GM10248 (cell line): ENCODE measurements at regions not wholly inside any gene's neighbourhood (a gene's known extent, or its start where the extent isn't known, plus 50 kb on each side); places are given as distances from the start of the nearest gene placed in this dataset.
"Not testable (repeated sequence)": the region's sequence is repeated elsewhere in the genome, so short reads cannot be mapped to it uniquely, and the experiment has no call there.

Source experiments
- CTCF ChIA-PET: fragments of 300-600 bp; sonication (Branson Sonifier 250); formaldehyde crosslinking; extraction: SDS; loops from one replicate; lab custom pipeline; 2021; ENCODE audit warnings: antibody characterized with exemption; lab: Yijun Ruan, JAX
- POLR2A ChIA-PET: fragments of 350-650 bp; sonication (Branson Sonifier 250); formaldehyde crosslinking; extraction: SDS; loops from one replicate; lab custom pipeline; 2020; ENCODE audit warnings: antibody characterized with exemption; lab: Yijun Ruan, JAX
- DNase-seq: peaks from one replicate; pipeline ENCODE4 v3.0.0; 2012; ENCODE audit errors: extremely low spot score
- TF ChIP-seq, protein P1 (sequence below): IDR thresholded peaks from 2 replicates; pipeline ENCODE4 v1.5.1; 2012; ENCODE audit warnings: mild to moderate bottlenecking, low read depth; ENCODE audit errors: extremely low read depth, missing control alignments, control extremely low read depth

DNA sequence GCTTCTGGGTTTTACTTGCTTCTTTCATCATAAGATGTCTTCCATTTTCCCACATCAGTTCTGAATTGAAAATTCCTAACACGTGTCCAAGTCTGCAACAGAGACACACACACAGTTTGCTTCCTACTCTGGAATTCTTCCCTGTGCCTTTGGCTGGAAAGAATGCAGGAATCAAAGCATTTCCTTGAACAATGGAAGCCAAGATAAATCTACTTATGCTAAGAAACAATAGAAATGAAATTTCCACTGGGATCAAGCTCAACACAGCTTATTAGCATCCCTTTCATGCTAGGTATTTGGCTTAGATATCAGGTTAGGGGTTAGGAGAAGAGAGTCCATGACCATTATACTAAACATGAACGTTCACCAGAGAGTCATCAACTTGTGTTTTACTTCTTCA is 101.1 kb upstream of the SCAF8 start:
- POLR2A ChIA-PET = no interaction called here
- DNase-seq = no peak
- CTCF ChIA-PET = no interaction called here
- TF ChIP-seq, protein P1, sequence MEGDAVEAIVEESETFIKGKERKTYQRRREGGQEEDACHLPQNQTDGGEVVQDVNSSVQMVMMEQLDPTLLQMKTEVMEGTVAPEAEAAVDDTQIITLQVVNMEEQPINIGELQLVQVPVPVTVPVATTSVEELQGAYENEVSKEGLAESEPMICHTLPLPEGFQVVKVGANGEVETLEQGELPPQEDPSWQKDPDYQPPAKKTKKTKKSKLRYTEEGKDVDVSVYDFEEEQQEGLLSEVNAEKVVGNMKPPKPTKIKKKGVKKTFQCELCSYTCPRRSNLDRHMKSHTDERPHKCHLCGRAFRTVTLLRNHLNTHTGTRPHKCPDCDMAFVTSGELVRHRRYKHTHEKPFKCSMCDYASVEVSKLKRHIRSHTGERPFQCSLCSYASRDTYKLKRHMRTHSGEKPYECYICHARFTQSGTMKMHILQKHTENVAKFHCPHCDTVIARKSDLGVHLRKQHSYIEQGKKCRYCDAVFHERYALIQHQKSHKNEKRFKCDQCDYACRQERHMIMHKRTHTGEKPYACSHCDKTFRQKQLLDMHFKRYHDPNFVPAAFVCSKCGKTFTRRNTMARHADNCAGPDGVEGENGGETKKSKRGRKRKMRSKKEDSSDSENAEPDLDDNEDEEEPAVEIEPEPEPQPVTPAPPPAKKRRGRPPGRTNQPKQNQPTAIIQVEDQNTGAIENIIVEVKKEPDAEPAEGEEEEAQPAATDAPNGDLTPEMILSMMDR = no peak

DNA sequence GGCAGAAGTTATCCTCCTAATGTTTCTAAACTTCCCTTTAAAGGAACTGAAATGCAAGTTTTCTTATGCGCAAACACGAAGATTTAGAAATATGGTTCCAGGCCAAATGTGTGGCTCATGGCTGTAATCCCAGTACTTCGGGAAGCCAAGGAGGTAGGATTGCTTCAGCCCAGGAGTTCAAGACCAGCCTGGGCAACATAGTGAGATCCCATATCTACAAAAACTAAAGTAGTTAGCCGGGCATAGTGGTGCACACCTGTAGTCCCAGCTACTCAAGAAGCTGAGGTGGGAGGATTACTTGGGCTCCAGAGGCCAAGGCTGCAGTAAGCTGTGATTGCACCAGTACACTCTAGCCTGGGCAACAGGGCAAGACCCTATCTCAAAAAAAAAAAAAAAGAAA is 95.8 kb upstream of the SCAF8 start:
- TF ChIP-seq, protein P1 = no peak
- no peak for DNase-seq
- POLR2A ChIA-PET = no interaction called here
- CTCF ChIA-PET = no interaction called here

DNA sequence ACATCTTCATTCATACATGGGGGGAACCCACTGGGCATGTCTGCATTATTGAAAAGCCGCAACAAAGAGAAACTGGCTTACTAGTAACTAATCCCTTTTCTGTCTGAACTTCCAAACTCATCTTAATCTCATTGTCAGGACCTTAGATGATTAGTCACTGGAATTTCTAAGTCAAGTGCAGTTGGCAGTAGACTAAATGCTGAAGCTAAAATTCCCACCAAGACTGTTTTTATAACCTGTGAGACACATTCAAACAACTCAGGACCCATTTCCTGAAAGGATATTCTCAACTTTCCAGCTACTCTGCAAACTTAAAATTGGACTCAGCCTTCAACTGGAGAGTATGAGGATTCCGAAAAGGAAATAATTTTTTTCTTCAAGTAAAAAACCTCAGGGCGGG is 94.8 kb upstream of the SCAF8 start:
- TF ChIP-seq, protein P1 = no peak
- ChIA-PET CTCF (no interaction called here), POLR2A (no interaction called here)
- DNase-seq = no peak

DNA sequence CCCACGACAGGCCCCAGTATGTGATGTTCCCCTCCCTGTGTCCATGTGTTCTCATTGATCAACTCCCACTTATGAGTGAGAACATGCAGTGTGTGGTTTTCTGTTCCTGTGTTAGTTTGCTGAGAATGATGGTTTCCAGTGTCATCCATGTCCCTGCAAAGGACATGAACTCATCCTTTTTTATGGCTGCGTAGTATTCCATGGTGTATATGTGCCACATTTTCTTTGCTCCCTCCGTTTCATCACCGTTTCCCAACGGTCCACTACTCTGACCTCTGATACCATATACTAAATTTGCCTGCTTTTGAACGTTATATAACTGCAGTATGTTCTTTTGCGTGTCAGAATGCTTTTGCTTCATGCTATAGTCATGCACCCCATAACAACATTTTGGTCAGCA is 94.0 kb upstream of the SCAF8 start:
- CTCF ChIA-PET, POLR2A ChIA-PET, DNase-seq: not testable (repeated sequence)

DNA sequence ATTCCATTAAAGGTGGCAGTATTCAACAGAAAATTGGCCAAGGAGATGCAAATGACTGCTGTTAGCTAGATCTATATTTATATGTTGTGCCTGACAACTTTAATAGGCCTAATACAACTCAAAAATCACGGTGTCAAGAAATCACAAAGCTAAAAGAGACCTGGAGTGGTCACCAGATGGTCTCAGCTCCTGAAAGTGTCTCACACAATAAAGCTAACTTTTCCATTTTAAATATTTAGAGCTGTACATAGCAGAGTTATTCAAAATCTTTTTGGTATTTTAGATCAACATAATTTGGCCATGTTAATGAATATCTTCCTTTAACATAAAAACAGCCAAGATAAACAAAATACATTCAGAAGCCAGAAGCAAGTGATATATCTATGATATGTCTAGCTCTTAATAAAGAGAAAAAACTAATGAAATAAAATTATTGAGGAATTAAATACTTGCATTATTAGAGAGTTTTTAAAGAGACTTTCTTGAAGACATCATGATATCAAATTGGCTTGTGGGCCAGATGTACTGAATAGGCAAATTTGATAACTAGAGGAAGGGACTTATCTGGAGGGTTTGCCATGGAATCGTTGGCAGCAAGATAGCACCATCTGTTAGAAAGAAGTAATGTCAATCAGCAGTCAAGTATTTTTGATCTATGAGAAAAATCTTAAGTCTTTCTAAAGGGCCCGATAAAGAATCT is 84.9 kb upstream of the SCAF8 start:
- POLR2A ChIA-PET = no interaction called here
- CTCF ChIA-PET = interaction anchor here (1.4 to 1.5 kb wide), 2 partner anchors 25 to 28 kb away, joined by 3 to 4 read pairs; no protein-coding TSS in a partner anchor
- no peak for DNase-seq
- TF ChIP-seq, protein P1 = no peak

DNA sequence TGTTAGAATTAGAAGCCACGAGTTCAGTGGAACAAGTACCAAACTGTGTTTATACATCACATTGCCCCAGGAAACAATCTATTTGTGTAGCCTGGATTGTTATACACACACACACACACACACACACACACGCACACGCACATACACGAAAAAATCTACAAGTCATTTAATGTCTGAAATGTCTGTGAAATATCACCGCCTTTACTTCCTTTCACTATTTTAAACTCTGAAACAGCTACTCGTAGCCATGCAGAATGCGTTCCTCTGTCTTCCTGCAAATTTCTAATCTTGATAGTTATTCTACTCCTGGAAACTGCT is 84.4 kb upstream of the SCAF8 start:
- TF ChIP-seq, protein P1 = no peak
- DNase-seq = no peak
- ChIA-PET POLR2A (no interaction called here), CTCF (interaction anchor here (1.4 to 1.5 kb wide), 2 partner anchors 26 to 27 kb away, joined by 3 to 4 read pairs; no protein-coding TSS in a partner anchor)

DNA sequence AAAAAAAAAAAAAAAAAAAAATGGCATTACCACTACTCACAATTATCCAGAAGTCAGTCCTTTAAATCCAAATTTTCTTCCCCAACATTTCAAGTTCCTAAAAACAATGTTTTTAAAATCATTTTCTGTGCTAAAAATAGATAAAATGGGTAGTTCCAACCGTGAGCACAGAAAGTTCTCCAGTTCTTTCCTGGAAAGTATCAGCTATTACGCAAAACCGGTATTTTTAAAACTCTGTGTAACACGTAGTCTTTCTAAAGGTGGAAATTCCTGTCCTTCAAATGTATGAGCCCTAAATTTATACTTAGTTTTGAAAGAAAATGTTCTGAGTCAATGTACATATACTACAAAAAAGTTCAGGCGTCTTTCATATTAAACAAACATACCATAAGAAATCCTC is 83.5 kb upstream of the SCAF8 start:
- TF ChIP-seq, protein P1 = no peak
- ChIA-PET CTCF (no interaction called here), POLR2A (no interaction called here)
- no peak for DNase-seq
